Smooth muscle cell (in vitro differentiated cells): ENCODE measurements at regions not wholly inside any gene's neighbourhood (a gene's known extent, or its start where the extent isn't known, plus 50 kb on each side); places are given as distances from the start of the nearest gene placed in this dataset.
A peak's percentile ranks its signal among the peaks of the same experiment; 100 is the strongest.

Source experiments
- DNase-seq: peaks from one replicate; lab custom pipeline; 2025; ENCODE audit not compliant: unreplicated experiment; lab: John Stamatoyannopoulos, UW
- H2AFZ ChIP-seq: fragments of 200-600 bp; sonication (generic); 2 replicates; pipeline ENCODE4 v1.6.0; 2016; ENCODE audit warnings: antibody characterized with exemption, low read depth, mild to moderate bottlenecking
- H3F3A ChIP-seq: fragments of 200-600 bp; sonication (generic); 2 replicates; pipeline ENCODE4 v1.6.0; 2017; ENCODE audit warnings: antibody characterized with exemption, low read depth
- H3K27ac ChIP-seq: fragments of 200-600 bp; sonication (generic); 2 replicates; pipeline ENCODE4 v1.5.1; 2016; ENCODE audit warnings: low read depth, mild to moderate bottlenecking
- H3K27me3 ChIP-seq: fragments of 200-600 bp; sonication (generic); 2 replicates; pipeline ENCODE4 v1.6.1; 2016; ENCODE audit warnings: low read depth, mild to moderate bottlenecking
- H3K36me3 ChIP-seq: fragments of 200-600 bp; sonication (generic); 2 replicates; pipeline ENCODE4 v1.5.1; 2016; ENCODE audit warnings: low read depth
- H3K4me1 ChIP-seq: fragments of 200-600 bp; sonication (generic); 2 replicates; pipeline ENCODE4 v1.5.1; 2016; ENCODE audit warnings: low read depth
- H3K4me2 ChIP-seq: fragments of 200-600 bp; sonication (generic); 2 replicates; pipeline ENCODE4 v1.6.0; 2016; ENCODE audit warnings: mild to moderate bottlenecking
- H3K4me3 ChIP-seq: fragments of 200-600 bp; sonication (generic); 2 replicates; pipeline ENCODE4 v1.5.1; 2016; ENCODE audit warnings: mild to moderate bottlenecking
- H3K79me2 ChIP-seq: fragments of 200-600 bp; sonication (generic); 2 replicates; pipeline ENCODE4 v1.6.0; 2016; ENCODE audit warnings: low read depth, mild to moderate bottlenecking
- H3K9ac ChIP-seq: fragments of 200-600 bp; sonication (generic); 2 replicates; pipeline ENCODE4 v1.6.0; 2016; ENCODE audit warnings: low read depth
- H3K9me3 ChIP-seq: fragments of 200-600 bp; sonication (generic); replicated peaks from 2 replicates; pipeline ENCODE4 v1.5.1; 2016; ENCODE audit warnings: low read depth
- H4K20me1 ChIP-seq: fragments of 200-600 bp; sonication (generic); 2 replicates; pipeline ENCODE4 v1.6.0; 2016; ENCODE audit warnings: low read depth
- WGBS: methylation state at CpG from one replicate; pipeline ENCODE4 v1.1.7; 2016; ENCODE audit warnings: low lambda C conversion rate; 5-methylcytosine and 5-hydroxymethylcytosine counted together
- TF ChIP-seq, protein P1 (sequence below): fragments of 200-600 bp; sonication (generic); IDR thresholded peaks from 2 replicates; pipeline ENCODE4 v1.5.1; 2017; ENCODE audit warnings: borderline replicate concordance, mild to moderate bottlenecking, antibody characterized with exemption; ENCODE audit not compliant: insufficient read depth, poor library complexity, severe bottlenecking

DNA sequence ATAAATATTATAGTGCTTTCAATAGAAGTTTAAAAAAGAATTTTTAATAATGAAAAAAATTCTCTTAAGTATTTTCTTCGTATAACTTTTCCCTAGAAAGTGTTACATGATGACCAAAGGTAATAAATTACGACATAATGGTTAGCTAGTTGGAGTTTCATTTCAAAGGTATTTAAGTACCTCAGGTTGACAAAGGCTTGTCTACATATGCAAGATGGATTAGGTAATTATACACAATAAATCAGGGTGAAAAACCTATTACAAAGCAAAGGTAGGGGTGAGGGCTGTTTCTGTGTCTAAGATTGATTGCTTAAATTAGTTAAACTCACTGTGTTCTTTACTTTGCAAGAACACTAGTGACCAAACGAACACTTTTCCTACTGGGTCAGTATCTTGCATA, 508.5 kb upstream of the FAT1 start:
- no peak overlapping the region for H3K4me3 ChIP-seq
- no peaks in the 10 kb centered on the region for H3K36me3 ChIP-seq
- no peaks in the 10 kb centered on the region for H4K20me1 ChIP-seq
- no peak overlapping the region for H3K4me2 ChIP-seq
- H3K9ac ChIP-seq: no peak overlapping the region
- H3K27ac ChIP-seq: no peak overlapping the region
- no peak overlapping the region for H2AFZ ChIP-seq
- peaks cover 23% of the 10 kb centered on the region for H3K4me1 ChIP-seq
- H3F3A ChIP-seq: peaks cover 4% of the 10 kb centered on the region
- no peaks in the 10 kb centered on the region for H3K9me3 ChIP-seq
- no peaks in the 10 kb centered on the region for H3K27me3 ChIP-seq
- no peak for DNase-seq
- 79% methylated on average over 3 of the region's 3 CpGs for WGBS
- H3K79me2 ChIP-seq: no peaks in the 10 kb centered on the region
- TF ChIP-seq, protein P1, sequence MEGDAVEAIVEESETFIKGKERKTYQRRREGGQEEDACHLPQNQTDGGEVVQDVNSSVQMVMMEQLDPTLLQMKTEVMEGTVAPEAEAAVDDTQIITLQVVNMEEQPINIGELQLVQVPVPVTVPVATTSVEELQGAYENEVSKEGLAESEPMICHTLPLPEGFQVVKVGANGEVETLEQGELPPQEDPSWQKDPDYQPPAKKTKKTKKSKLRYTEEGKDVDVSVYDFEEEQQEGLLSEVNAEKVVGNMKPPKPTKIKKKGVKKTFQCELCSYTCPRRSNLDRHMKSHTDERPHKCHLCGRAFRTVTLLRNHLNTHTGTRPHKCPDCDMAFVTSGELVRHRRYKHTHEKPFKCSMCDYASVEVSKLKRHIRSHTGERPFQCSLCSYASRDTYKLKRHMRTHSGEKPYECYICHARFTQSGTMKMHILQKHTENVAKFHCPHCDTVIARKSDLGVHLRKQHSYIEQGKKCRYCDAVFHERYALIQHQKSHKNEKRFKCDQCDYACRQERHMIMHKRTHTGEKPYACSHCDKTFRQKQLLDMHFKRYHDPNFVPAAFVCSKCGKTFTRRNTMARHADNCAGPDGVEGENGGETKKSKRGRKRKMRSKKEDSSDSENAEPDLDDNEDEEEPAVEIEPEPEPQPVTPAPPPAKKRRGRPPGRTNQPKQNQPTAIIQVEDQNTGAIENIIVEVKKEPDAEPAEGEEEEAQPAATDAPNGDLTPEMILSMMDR: no peak

DNA sequence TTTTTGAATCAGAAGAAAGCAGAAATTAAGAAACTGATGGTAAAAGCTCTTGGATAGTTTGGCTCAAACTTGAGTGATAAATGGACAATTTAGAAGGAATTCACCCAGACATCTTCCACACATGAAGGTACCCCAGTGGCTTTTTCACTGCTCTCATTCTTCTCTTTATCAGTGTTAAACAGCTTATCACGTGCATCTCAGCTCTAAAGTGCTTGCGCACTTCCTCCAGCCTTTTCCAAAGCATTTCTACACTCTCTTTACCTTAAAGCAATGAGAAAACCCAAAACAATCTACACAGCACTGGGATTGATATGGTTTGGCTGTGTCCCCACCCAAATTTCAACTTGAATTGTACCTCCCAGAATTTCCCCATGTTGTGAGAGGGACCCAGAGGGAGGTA, 509.1 kb upstream of the FAT1 start:
- TF ChIP-seq, protein P1: no peak
- H3K27ac ChIP-seq: no peak overlapping the region
- DNase-seq: no peak
- H3K9ac ChIP-seq: no peak overlapping the region
- H2AFZ ChIP-seq: peak overlapping the region; percentile 17
- H3F3A ChIP-seq: peaks cover 4% of the 10 kb centered on the region
- 81% methylated on average over 2 of the region's 2 CpGs for WGBS
- no peak overlapping the region for H3K4me3 ChIP-seq
- H3K36me3 ChIP-seq: no peaks in the 10 kb centered on the region
- H3K4me1 ChIP-seq: peaks cover 23% of the 10 kb centered on the region
- H3K79me2 ChIP-seq: no peaks in the 10 kb centered on the region
- no peaks in the 10 kb centered on the region for H3K9me3 ChIP-seq
- no peaks in the 10 kb centered on the region for H4K20me1 ChIP-seq
- no peak overlapping the region for H3K4me2 ChIP-seq
- H3K27me3 ChIP-seq: no peaks in the 10 kb centered on the region

DNA sequence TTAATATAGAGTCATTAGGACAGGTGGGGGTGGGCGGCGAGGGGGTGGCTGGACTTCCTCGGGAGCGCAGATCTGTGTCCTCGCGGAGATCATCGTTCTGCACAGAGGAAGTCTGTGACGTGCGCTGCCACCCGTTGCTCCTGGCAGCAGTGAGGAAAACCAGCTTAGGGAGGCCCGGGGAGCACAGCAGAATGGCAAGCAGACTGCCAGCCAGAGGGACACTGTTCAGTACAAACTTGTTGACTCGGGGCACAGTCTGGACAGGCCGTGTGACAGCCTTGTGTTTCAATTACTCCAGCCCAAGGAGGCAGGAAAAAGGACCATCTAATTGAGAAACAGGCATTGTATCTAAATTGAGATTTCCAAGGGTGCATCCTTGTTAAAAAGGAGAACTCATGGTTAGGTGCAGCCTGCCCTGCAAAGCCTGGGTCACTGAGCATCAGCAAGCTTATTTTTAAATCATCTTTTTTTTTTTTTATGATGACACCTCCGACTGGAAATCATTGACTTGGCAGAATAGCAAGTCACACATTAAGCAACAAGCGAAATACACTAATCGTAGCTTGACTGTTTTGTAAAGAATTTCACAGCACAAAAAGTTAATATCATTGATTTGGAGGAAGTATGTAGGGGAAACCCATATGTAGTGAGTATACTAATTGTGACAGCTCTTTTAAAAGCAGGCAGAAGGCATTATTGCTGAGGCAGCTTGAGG, 512.0 kb upstream of the FAT1 start:
- Histone ChIP-seq H3K9ac (no peak overlapping the region), H3K27me3 (no peaks in the 10 kb centered on the region), H3K27ac (no peak overlapping the region), H2AFZ (no peak overlapping the region), H4K20me1 (no peaks in the 10 kb centered on the region), H3K9me3 (no peaks in the 10 kb centered on the region), H3F3A (no peaks in the 10 kb centered on the region), H3K4me2 (peak overlapping the region; percentile 18), H3K4me3 (no peak overlapping the region), H3K4me1 (peaks cover 16% of the 10 kb centered on the region), H3K36me3 (no peaks in the 10 kb centered on the region), H3K79me2 (no peaks in the 10 kb centered on the region)
- 88% methylated on average over 16 of the region's 16 CpGs for WGBS
- DNase-seq: no peak
- TF ChIP-seq, protein P1: no peak
